ENCODE measurements at regions not wholly inside any gene's neighbourhood (a gene's known extent, or its start where the extent isn't known, plus 50 kb on each side); places are given as distances from the start of the nearest gene placed in this dataset.

DNA sequence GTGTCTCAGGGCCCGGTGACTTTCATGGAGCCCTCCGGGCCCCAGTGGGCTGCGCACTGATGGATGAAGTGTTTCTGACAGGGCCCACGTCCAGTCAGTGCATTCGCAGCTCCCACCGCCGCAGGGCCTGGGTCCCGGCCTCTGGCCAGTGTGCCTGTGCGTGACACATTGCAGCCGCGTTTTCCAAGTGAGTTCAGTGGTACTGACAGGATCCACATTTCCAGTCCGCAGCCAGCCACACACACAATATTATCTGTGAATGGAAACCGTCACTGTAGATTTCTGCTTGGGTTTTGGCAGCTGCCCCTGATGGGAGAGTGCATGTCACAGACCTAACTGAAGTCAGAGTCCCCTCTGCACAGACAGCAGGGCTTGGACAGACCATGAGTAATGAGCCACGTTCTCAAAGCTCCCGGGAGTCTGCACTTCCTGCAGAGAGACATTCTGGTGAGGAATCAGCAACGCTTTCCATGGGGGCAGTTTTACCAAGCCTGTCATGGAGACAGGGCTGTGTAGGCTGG is 171.4 kb downstream of the MYLK4 start:
- TF ChIP-seq CTCF (conservative IDR thresholded peaks at IDR 0.05) (no peak), EZH2 (IDR thresholded peaks at IDR 0.05; ENCODE audit: low read depth) (no peak)
